HG03280 (cell line): ENCODE measurements at regions not wholly inside any gene's neighbourhood (a gene's known extent, or its start where the extent isn't known, plus 50 kb on each side); places are given as distances from the start of the nearest gene placed in this dataset.

ENCODE experiments used
- ATAC-seq: cut with Tn5 transposase; IDR thresholded peaks from one replicate; pipeline ENCODE4 v1.9.1; 2021; ENCODE audit warnings: mild to moderate bottlenecking, moderate library complexity; ENCODE audit not compliant: unreplicated experiment

DNA sequence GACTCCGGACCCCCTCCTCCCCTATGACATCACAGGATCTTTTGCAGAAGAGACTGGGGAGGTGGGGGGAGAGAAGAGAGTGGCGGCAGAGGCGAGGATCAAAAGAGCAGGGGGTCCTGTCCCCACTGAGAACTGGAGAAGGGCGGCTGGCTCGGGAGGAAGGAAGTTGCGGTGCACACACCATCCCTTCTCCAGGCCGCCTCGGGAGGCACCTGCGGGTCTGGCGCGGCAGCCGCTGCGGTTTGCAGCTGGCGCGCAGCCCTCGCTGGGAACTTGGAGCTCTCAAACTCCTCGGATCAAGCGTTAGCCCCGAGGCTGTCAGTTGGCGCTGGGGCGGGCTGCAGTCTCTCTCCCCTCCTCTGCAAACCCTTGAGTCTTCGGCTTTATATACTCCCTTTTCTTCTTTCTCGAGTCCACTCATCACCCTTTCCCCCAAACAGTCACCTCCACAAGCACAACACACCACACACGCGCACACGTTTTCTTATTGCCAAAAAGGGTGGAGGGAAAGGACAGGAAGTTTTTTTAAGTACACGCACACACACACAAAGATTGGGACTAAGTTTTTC, 180.7 kb downstream of the TBXT start:
- no peak for ATAC-seq

DNA sequence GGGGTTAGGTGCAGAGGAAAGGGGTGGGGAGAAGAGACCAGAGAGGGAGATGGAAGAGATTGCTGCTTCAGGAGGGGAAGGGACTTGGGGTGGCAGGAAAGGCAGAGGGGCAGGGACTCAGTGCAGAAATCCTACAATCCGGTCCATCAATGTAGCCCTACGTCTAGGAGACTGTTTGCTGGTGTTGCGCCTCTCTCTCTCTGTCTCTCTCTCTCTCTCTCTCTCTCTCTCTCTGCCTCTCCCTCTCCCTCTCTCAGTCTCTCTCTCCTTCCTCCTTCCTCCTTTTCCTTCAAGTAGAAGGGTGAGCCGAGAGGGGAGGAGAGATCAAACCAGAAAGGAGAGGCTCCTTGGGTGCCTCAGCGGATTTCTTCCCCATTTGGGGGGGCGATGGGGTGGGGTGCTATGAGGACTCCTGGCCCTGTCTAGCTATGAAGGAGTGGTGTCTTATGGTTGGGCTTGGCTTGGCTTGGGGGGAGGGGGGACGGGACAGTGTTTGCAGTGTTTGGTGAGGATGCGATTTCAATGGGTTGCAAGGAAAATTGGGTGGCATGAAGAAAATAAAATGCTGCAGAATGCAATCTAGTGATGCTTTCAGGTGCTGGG, 181.2 kb downstream of the TBXT start:
- no peak for ATAC-seq

DNA sequence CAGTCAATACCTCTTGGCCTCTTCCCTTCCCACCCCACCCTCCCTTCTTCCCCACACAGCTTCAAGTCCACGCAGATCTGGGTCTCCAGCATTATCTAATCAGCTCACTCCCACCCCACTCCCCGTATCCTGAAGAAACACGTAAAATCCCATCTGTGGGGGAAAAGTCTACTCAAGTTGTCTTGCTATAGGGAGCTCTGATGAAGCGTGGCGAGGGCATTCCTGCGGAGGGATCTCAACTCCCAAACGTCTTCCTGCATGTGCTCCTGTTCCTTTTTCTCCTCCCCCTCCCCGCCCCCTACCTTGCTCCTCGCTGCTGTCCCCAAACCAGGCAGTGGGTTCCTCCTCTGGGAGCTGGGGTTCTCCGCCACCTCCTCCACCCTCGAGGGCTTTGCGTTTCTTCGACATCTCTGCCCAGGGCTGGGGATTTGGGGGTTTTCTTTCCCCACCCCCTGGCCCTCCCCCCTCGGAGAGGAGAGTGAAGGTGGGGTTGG, 181.8 kb downstream of the TBXT start:
- no peak for ATAC-seq

DNA sequence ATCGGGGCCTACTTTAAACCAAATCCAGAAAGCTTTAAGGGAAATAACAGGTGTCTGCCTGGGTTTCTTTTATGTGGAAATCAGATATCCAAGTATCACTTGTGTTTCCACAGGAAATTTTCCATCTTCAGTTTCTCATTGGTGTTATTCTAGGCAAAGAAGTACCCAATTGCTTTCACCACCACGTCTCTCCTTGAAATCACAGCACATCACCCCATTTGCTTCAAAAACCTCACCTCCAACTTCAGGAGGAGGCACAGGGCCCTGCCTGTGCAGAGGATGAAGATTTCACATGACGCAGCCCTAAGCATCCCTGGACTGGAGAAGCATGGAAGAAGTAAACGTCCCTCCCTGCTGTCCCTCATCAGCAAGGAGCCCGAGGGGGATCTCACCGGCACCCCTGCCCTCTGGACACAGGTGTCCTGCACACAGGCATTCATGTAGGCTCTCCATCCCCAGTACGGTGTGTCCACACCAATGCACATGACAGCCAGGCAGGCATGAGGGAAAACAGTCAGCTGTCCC, 182.3 kb downstream of the TBXT start:
- no peak for ATAC-seq

DNA sequence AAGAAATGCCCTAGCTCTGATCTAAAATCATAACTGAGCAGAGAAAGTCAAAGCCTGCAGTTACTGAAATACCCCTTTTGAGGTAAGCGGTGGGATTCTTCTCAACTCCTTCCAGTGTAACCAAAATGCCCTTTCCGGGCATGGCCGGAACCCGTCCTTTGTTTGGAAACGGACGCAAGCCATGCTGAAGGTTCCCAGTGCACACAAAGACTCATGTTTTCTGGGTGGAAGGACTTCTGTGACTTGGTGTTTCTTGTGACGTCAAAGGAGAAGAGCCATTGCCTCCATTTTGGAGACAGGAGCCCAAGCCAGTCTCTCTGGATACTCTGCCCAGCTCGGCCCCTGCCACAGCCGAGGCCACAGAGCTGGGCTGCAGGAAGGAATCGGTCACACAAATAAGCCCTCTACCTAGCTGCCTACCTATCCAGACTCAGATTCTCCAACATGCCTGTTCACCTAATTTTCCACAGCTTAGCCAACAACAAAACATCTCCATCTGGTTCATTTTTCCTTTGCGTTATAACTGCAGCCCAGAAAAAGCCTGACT, 182.8 kb downstream of the TBXT start:
- no peak for ATAC-seq

DNA sequence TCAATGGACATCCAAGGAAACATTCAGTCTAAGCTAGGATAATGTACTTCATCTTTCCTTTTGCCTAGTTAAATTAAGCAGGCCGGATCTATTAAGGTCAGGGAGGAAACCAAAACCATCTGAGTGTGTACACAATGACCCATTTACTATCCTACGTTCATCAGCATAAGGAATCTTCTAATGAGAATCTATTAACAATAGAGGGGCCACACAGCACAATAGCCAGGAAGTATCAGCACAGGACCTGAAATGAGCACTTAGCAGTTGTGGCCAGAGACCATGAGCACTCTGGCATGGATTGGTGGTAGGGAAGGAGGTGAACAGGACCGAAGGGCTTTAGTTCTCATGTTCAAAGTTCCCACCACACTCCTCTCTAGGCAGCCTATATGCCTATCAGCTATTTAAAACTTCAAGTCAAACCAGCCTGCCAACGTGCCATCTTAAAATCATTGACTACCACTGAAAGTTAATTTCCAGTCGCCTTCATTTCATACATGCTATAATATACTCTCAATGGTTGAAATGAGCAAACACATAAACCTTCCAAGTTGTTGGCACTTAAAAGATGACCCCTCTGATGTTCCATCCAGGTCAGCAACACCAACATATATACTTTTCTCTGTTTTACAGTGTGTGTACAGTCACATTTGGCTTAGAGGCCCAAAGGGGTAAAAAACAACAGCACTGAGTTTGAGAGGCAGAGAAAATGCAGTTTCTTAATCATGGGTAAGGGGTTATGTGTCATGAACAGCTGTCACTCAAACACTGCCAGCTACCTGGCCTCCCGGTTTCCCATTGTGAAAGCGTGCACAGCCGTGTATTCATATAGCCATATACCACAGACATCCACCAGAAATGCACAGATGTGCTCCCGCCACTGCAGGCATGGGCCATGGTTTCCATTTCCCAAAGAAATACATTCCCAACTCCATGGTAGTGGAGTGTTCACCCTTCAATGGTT, 184.3 kb downstream of the TBXT start:
- no peak for ATAC-seq

DNA sequence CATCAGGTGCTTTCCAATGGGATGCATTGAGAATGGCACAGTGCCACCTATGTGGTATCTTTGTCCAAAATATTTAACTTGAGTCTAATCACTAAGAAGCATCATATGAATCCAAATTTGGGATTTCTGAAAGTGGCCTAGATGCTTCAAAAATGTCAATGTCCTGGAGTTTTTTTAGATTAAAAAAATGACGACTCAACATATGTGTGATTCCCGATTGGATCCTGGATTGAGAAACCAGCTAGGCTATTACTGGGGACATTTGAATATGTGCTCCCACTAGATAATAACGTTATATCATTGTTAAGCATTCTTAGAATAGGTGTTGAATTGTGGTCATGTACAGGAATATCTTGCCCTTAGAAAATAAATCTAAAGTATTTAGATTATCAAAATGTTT, 189.2 kb downstream of the TBXT start:
- no peak for ATAC-seq

DNA sequence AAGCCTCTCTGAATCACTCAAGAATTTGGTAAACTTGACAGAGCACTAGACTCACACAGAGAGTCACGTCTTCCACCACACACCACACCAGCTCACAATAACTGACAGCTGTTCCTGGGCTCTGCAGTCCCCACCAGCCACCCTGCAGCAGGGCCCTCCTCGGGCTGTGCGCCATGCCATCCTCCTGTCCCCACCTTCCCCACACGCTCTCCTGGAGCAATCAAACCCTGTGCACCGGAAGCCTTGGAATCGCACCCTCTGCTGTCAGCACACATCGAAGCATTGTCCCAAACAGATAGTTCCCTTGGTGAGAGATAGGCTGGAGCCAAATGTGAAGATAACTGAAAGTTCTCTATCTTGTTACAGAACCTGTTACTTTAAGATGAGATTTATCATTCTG, 191.0 kb downstream of the TBXT start:
- no peak for ATAC-seq

DNA sequence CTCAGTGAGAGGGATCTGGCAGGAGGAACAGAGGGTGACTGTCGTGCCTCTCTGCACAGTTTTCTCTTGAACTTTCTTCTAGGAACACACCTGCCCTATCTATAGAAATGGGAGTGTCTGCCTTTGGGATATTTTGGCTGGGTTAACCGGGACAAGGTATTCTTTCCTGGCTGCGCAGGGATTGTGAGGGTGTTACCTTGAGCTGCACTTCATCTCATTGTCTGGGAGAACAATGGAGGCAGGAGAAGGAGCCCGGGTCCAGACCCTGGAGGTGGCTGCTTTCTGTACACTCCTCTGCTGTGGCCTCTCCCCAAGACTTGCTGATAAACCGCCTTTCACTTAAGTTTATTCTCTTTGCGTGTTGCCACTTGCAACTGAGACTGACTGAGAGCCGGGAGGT, 192.8 kb downstream of the TBXT start:
- no peak for ATAC-seq

DNA sequence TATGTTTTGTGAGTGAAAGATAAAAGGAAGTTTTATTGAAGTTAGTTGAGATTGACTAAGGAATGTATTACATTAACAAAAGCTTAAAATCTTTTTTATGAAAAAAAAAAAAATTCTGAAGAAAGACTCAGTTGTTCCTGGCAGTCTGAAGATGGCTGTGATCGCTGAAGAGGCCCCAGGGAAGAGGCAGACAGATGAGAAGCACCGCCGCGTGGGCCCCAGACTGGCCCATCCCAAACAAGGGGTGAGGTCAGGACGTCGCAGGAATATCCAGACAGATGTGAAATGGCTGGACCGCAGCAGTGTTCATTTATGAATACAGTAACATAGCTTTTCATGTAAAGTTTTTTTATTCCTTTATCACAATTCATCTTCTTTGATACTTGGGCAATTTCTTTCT, 194.2 kb downstream of the TBXT start:
- ATAC-seq, result no peak

DNA sequence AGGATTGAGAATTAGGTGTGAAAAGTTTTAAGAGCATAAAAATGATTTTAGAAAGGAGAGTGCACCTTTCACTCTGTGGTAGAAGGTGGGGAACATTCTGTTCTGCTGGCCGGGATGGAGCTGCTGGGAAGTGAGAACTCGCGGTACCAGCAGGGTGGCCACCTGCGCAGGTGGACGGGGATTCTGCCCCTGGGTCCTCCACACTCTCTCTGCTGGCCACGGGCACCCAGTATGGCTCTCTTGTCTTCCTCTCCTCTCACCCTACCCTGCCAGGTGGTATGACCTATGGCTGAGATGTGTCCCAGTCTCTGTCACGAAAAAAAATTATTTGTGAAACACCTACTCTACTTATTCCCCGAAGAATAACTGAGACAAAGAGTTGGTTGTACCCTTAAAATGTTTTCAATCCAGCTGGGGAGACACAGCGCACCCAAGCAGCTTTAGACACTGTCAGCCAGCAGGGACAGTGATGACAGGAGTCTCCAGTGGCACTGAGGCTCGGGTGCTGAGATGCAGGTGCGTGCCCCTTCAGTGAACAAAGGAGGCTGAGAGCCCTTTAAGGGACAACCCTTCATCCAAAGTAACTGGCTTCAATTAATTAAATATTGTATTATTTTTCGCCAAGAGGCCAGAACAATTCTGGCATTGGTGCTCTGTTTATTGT, 195.4 kb downstream of the TBXT start:
- no peak for ATAC-seq

DNA sequence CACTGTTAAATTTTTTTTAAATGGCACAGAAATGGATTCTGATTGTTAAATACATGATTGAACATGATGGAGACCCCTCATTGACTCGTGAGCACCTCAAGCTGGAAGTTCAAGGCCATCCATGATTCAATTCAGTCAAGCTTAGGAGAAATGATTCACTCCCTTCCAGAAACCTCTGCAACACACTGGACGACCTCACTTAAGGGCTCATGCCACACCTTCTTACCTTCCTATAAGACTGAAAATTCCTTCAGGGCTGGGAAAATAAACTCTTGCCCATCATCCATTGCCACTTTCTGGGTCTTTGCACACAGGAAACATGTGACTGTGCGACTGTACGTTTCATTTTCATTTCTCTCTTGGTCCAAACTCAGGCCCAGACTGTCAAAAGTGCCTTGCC, 196.4 kb downstream of the TBXT start:
- no peak for ATAC-seq

DNA sequence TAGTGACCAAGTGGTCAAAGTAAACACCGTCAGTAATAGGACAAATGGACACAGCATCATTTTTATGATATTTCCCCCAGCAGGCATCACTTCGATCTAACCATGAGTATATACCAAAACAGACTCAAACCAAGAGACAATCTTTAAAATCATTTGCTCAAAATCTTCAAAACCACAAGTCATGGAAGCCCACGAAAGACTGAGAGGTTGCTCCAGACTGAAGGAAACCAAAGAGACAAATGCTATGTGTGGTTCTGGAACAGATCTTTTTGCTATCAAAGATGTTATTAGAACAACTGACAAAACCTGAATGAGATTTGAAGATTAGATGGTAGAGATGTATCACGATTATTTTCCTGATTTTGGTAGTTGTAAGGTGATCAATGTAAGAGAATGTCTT, 197.7 kb downstream of the TBXT start:
- no peak for ATAC-seq

DNA sequence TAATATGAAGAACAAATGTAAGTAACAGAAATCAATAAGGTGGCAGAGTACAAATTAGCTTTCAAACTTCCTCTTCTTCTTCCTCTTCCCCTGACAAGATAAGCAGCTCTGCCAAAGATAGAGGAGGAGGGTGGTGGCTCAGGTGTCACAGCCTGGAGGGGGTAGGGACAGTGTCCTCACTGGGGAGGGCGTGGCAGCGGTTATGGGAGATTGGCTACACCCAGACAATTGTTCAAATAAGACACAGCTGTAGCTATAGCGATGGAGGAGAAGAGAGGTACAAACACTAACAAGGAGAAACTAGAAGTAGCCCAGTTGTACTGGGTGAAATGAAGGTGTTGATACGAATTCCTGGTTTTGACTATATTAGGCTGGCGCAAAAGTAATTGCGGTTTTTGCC, 198.5 kb downstream of the TBXT start:
- ATAC-seq, result no peak

DNA sequence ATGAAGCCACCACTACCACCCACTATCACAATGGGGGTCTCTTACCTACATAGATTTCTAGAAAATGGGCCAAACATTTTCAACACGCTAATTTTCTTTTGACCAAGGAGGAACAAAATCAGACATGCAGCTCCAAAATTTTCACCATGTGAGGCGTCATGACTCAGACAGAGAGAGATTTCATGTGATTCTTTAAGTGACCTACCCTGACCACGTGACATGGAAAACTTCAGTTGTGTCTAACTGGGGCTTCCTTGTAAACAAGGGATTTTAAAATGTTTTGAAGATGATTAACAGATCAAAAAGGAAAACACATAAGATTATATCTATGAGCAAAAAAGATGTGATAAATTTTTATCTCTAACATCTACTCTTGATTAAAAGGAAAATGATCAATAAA, 199.2 kb downstream of the TBXT start:
- ATAC-seq, result no peak

DNA sequence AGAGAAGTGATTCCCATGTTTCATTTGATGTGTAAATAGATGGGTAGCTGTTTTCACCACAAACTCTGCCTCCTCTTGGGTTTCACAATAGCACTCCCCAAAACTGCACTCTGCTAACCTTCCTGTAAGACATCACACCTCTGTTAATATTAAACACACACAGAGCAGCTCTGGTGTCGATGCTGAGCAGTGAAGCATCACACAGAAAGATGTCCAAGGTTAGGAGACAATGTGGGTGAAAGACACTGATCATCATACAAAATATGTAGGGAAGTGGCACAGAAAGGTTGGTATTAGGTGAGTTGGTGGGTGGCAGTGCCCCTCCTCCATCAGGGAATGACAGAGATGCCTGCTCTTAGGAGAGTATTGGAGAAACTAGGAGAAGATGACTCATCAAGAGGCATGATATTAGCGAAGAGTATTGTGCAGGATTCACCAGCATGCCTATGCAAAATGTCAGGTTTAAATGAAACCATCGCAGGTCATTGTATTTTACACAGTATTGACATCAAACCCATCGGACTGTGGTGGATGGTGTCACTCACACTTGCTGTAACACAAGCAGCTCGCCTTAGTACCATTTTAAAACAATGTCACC, 199.7 kb downstream of the TBXT start:
- ATAC-seq, result no peak

DNA sequence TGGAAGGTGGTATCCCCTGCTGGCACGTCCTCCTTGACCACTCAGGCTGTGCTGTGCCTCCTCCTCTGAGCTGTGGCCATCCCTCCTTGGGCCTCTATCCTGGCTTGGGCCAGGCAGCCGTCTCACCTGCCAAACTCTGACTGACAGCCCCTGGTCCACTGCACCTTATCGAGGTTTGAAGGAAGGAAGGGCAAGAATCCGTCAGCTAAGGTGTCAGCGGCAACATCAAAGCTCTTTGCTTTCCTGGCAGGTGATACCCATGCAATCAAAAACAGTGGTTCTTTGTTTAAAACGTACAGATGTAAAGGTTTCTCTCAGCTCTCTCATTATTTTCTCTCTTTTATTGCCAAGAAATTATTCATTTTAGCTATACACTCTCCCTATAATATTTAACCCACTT, 203.9 kb downstream of the TBXT start:
- no peak for ATAC-seq

DNA sequence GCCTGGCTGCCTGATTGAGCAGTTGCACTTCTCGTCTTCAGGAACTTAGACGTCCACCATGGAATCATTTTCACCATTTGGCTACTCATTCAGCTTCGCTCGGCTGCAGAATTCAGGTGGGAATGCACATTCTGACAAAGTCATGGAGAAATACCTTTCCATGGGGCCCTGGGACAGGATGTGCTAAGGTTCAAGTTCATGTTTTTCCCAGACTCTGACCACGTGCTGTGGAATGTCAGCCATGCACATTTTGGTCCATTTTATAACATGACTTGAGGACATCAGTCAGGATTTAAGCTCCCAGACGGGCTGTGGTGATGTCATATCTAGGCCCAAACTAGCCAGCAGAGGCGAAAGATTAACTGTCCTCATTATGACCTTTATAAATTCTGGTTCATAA, 205.3 kb downstream of the TBXT start:
- no peak for ATAC-seq

DNA sequence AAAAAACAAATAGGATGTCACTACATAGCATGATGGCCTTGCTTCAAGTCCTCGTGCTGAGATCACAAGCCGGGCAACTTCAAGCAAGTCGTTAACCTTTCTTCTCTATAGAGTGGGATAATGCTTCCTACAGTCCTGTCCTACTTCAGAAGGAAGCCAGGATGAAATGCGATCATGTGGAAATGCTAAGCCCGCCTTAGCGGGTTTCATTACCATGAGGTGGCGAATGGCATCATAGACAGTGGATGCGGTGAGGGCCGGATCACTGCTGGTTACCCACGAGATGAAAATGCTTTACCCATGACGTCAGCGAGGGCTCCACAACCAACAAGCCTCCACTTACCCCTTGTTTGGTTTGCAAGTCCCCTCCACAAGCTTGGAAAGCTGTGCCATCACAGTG, 206.4 kb downstream of the TBXT start:
- no peak for ATAC-seq

DNA sequence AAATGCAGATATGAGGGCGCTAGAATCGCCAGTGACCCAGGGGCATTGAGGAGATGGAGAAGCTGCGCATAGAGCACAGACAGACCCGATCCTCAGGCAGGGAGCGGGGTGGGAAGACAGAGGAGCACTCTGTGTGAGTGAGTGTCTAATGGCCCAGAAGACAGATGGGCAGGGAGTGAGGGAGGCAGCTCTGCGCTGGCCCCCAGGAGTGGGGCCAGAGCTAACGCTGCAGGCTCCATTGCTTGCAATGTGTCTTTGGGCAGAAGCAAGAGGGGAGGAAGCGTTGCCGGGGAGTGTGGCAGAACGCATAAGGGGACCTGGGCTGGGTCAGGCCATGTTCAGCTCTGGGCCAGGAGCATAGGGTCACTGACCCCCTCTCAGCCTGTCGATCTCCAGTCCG, 207.0 kb downstream of the TBXT start:
- no peak for ATAC-seq

DNA sequence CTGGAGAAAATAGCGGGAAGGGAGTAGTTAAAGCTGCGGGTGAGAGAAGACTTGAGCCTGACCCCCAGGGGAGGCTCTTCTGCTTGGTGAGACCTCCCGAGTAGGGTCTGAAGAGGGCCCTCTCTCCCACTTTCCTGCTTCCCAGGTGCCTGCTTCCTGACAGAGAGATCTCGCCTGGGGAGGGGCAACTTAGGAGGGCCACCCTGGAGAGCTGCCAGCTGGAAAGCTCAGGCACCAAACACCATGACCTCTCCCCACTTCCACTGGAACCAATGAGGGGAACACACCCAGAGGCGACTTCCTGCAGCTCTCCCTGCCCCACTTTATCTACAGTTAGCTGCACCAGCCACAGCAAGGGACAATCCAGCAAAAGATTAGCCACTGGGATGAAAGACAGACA, 208.0 kb downstream of the TBXT start:
- ATAC-seq, result no peak
